ENCODE measurements at regions not wholly inside any gene's neighbourhood (a gene's known extent, or its start where the extent isn't known, plus 50 kb on each side); places are given as distances from the start of the nearest gene placed in this dataset.

GRCh38 chr6:19303383-19303782 is 533.8 kb upstream of the ID4 start:
- TF ChIP-seq CTCF (IDR thresholded peaks at IDR 0.05) (no peak), ZFX (IDR thresholded peaks at IDR 0.05; ENCODE audit: borderline replicate concordance) (no peak)
